Stomach (tissue), 4 donors: ENCODE measurements at regions not wholly inside any gene's neighbourhood (a gene's known extent, or its start where the extent isn't known, plus 50 kb on each side); places are given as distances from the start of the nearest gene placed in this dataset.

Experiments
- CTCF ChIP-seq, 7 experiments: fragments of 450-650 bp in 4 of 7; fragments of 200-600 bp in 3 of 7; sonication (generic) in 3 of 7; IDR thresholded peaks; one replicate each; pipeline ENCODE4 v1.5.1; 2016 to 2019; ENCODE audit warnings: antibody characterized with exemption in 7 of 7, control low read depth in 2 of 7, mild to moderate bottlenecking in 1 of 7
- POLR2A ChIP-seq, 4 donors: fragments of 450-650 bp; IDR thresholded peaks; one replicate each; pipeline ENCODE4 v1.6.1; 2016; ENCODE audit warnings: antibody characterized with exemption in 4 of 4, control low read depth in 2 of 4, mild to moderate bottlenecking in 1 of 4, moderate library complexity in 1 of 4
- POLR2AphosphoS5 ChIP-seq, 3 donors: sonication (generic); formaldehyde crosslinking; IDR thresholded peaks; one replicate each; pipeline ENCODE4 v1.6.1; 2016; ENCODE audit warnings: antibody characterized with exemption in 3 of 3

DNA sequence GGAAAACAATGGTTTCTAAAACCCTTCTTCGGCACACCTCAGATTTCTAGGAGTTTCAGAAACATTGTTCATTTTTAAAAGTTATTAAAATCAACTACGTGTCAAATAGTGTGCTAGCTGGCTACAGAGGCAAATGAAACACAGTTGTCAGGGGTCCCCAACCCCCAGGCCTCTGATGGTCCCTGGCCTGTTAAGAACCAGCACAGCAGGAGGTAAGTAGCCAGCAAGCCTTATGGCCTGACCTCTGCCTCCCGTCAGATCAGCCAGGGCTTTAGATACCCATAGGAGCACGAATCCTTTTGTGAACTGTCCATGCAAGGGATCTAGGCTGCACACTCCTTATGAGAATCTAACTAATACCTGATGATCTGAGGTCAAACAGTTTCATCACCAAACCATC lies 648.2 kb downstream of the FAM181B start:
- no peak for TF ChIP-seq CTCF (IDR thresholded peaks at IDR 0.05)
- TF ChIP-seq POLR2A (IDR thresholded peaks at IDR 0.05), result no peak
- TF ChIP-seq POLR2AphosphoS5 (IDR thresholded peaks at IDR 0.05), result no peak
